GM21367 (cell line): ENCODE measurements at regions not wholly inside any gene's neighbourhood (a gene's known extent, or its start where the extent isn't known, plus 50 kb on each side); places are given as distances from the start of the nearest gene placed in this dataset.

Source experiments
- ATAC-seq: cut with Tn5 transposase; IDR thresholded peaks from one replicate; pipeline ENCODE4 v1.9.1; 2021; ENCODE audit not compliant: unreplicated experiment

GRCh38 chr6:104431096-104431495, 428.6 kb downstream of the HACE1 start:
- ATAC-seq = peak; percentile 78

GRCh38 chr6:104428184-104428583, 431.5 kb downstream of the HACE1 start:
- no peak for ATAC-seq

- no peak for ATAC-seq
These were observed 436.0 kb downstream of the HACE1 start for GRCh38 chr6:104423691-104424090.

GRCh38 chr6:104421650-104422049, 438.1 kb downstream of the HACE1 start:
- no peak for ATAC-seq

GRCh38 chr6:104418839-104419238, 440.9 kb downstream of the HACE1 start:
- no peak for ATAC-seq

- ATAC-seq = no peak
These were observed 441.6 kb downstream of the HACE1 start for GRCh38 chr6:104418125-104418524.

- no peak for ATAC-seq
These were observed 445.0 kb downstream of the HACE1 start for GRCh38 chr6:104414723-104415122.

- ATAC-seq = no peak
These were observed 446.0 kb downstream of the HACE1 start for GRCh38 chr6:104413767-104414166.

GRCh38 chr6:104411302-104411701, 448.4 kb downstream of the HACE1 start:
- ATAC-seq = no peak

GRCh38 chr6:104409913-104410312, 449.8 kb downstream of the HACE1 start:
- no peak for ATAC-seq

- ATAC-seq = no peak
These were observed 451.8 kb downstream of the HACE1 start for GRCh38 chr6:104407957-104408356.

GRCh38 chr6:104404377-104404776, 455.3 kb downstream of the HACE1 start:
- no peak for ATAC-seq

GRCh38 chr6:104402572-104402971, 457.1 kb downstream of the HACE1 start:
- no peak for ATAC-seq

- no peak for ATAC-seq
These were observed 457.8 kb downstream of the HACE1 start for GRCh38 chr6:104401926-104402325.

- no peak for ATAC-seq
These were observed 458.9 kb downstream of the HACE1 start for GRCh38 chr6:104400844-104401243.

- no peak for ATAC-seq
These were observed 463.6 kb downstream of the HACE1 start for GRCh38 chr6:104396077-104396476.

GRCh38 chr6:104381907-104382306, 477.8 kb downstream of the HACE1 start:
- ATAC-seq = no peak

GRCh38 chr6:104365451-104366234, 494.1 kb downstream of the HACE1 start:
- ATAC-seq = no peak

GRCh38 chr6:104357928-104358327, 501.8 kb downstream of the HACE1 start:
- ATAC-seq = no peak

GRCh38 chr6:104356197-104356596, 503.5 kb downstream of the HACE1 start:
- no peak for ATAC-seq

- ATAC-seq = no peak
These were observed 510.5 kb downstream of the HACE1 start for GRCh38 chr6:104349191-104349590.

GRCh38 chr6:104344223-104344622, 515.5 kb downstream of the HACE1 start:
- ATAC-seq = no peak

GRCh38 chr6:104332364-104332763, 527.4 kb downstream of the HACE1 start:
- ATAC-seq = no peak
